ENCODE measurements at regions not wholly inside any gene's neighbourhood (a gene's known extent, or its start where the extent isn't known, plus 50 kb on each side); places are given as distances from the start of the nearest gene placed in this dataset.
"Not testable (repeated sequence)": the region's sequence is repeated elsewhere in the genome, so short reads cannot be mapped to it uniquely, and the experiment has no call there.

- no peak for DNase-seq
These were observed 109.5 kb upstream of the ZNF267 start for GRCh38 chr16:31764103-31764502.

- DNase-seq: no peak
These were observed 106.3 kb upstream of the ZNF267 start for GRCh38 chr16:31767267-31767666.

- no peak for DNase-seq
These were observed 93.3 kb upstream of the ZNF267 start for GRCh38 chr16:31780342-31780741.

GRCh38 chr16:31785126-31785525, 88.5 kb upstream of the ZNF267 start:
- no peak for DNase-seq

- no peak for DNase-seq
These were observed 66.5 kb upstream of the ZNF267 start for GRCh38 chr16:31807086-31807485.

- no peak for DNase-seq
These were observed 62.7 kb upstream of the ZNF267 start for GRCh38 chr16:31810863-31811262.

GRCh38 chr16:31816141-31816540, 57.5 kb upstream of the ZNF267 start:
- not testable (repeated sequence) for DNase-seq

GRCh38 chr16:31819386-31819785, 54.2 kb upstream of the ZNF267 start:
- no peak for DNase-seq

- DNase-seq: no peak
These were observed 53.7 kb upstream of the ZNF267 start for GRCh38 chr16:31819948-31820347.

Measured in NCI-H748 treated with DMSO at 0.1 percent for 48 hours (cell line).